Stimulated activated CD8-positive, alpha-beta memory T cell treated with anti-CD3 and anti-CD28 coated beads, Interleukin-7, amount 100 ng/mL, for 48 hours (primary cell): ENCODE measurements at regions not wholly inside any gene's neighbourhood (a gene's known extent, or its start where the extent isn't known, plus 50 kb on each side); places are given as distances from the start of the nearest gene placed in this dataset.

Experiments used
- DNase-seq, 2 donors: peaks; one replicate each; pipeline ENCODE4 v3.0.0-alpha.2; 2020; ENCODE audit warnings: low read depth in 1 of 2; ENCODE audit errors: extremely low read depth in 1 of 2

DNA sequence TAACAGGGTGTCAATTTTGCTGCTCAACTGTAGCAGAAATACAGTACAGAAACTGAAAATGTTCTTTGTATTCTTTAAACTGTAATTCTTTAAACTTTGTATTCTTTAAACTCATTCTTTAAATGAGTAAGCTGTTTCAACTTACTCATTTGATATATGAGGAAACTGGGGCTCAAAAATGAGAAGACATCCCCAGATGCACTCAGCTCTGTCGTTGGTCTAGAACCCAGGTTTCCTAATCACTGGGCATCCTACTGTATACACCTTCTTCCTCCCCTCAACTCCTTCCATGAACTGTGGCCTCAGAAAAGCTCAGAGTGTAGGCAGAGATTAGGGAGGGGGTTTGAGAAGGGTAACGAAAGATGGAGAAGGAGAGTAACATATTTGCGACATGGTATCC lies 136.5 kb upstream of the MAST4 start:
- DNase-seq, result no peak

DNA sequence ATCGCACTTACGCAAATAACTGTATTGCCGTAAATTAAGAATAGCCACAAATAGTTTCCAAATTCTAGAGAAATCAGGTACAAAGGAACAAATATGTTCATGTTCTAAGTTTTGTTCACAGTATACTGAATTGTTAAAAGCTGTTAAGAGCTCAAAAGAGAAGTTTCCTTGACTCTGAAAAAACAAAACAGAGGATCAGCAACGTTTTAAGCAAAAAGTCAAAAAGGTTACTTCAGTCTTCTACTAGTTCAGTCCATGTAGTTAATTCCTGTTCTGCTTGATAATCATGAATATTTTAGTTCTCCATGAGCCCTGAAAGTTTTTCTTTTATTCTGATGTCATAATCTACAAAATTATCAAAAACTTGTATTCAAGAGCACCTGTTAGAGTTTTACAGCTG lies 128.6 kb upstream of the MAST4 start:
- no peak for DNase-seq

DNA sequence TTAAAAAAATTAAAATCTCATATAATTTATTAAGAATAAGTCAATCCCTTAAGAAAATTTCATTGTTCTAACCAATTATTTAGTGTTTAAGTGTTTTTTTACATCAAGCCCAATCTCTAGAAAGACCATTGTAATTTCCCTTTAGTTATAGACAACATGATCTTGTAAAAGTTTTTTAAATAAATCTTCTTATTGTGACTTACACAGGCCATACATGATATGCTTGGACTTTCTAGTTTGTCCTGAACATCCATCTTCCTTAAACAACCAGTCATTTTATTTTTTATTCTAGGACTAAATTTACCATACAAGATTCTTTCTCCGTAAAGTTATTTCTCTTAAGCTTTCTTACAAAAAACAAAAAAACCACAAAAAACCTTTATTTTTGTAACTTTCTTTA lies 126.5 kb upstream of the MAST4 start:
- DNase-seq, result no peak

DNA sequence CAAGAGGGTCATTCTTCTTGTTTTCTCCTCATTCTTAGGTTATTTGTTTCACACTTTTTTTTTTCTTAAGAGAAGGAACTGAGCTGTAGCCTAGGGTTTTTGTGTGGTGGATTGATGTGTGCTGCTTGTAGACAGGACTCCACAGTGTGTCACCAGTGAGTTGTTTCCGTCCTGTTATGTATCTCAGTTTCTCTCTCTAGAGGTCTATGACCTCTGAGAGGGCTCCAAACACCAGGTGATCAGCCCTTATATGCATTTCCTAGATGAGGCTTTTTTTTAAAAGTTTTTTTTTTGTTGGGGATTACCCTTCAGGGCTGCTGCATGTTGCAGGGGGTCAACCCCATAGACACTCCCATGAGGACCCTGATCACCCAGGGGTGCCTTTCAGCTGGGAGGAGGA lies 124.2 kb upstream of the MAST4 start:
- DNase-seq, result no peak

DNA sequence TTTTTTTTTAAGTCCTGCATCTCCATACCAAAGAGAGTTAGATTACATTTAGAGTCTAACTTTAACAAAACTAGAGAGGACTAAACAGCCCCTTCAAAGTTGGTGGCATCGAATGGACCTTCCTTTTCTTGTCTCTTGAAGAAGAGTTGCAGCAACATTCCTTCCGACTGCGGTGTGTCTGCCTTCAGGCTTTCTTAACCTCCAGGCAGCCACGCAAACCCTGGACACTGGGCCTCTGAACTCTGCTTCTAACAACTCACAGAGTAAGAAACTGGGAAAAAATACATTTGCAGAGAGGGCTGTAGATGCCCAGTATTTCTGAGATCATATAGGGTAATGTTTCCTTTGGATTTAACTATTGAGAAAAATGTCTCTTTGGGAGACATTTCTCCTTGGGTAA lies 120.5 kb upstream of the MAST4 start:
- DNase-seq, result no peak

DNA sequence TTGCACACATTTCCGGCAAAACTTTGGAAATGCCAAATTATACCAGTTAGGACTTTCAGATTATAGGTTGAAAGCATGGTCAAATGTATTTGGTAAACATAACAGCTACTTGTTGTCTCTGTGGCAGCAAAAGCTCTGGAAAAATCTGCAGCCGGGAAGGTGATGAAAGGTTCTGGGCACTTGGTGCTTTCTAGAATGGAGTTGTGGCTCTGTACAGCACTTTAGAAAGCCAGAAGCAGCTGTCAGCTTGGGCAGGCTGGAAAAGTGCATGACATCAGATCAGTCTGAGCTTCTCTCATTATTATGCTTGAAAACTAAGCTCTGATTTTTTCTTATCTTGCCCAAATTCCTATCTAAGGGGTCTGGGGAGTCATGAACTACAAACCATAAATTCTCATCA lies 118.6 kb upstream of the MAST4 start:
- no peak for DNase-seq

DNA sequence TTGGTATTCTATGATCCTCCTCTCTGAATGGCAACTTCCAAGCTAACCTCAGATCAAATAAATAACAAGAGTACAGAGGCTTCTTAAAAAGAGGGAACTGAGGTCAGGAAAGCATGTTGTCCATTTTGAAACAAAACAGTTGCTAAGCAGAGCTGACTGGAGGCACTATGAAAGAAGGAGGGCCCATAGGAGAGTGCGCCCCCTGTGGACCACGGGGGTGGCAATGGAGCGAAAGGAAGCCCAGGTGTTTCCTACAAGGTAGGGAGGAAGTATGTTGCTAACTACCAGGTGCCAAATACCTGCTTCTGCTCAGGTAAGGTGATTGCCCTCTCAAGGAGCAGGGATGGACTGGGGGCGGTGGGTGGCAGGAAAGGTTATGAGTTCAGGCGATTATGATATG lies 101.8 kb upstream of the MAST4 start:
- no peak for DNase-seq

DNA sequence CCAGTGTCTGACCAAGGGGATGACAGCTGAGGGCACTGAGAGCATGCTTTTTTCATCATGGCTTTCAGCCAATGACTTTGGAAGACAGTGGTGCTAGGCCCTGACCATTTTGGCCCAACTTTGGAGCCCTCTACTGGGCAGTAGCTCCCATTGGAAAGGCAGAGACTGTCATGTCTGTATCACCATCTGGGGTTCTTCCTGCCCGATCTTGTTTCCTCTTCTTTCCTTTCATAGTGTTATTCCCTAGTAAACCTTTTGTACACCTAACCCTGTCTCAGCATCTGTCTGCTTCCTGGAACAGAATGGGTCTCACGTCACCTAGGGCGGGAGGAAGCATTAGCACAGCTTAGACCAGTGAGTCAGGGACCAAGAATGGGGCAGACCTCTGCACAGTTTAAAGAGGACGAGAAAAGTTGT lies 97.4 kb upstream of the MAST4 start:
- no peak for DNase-seq

DNA sequence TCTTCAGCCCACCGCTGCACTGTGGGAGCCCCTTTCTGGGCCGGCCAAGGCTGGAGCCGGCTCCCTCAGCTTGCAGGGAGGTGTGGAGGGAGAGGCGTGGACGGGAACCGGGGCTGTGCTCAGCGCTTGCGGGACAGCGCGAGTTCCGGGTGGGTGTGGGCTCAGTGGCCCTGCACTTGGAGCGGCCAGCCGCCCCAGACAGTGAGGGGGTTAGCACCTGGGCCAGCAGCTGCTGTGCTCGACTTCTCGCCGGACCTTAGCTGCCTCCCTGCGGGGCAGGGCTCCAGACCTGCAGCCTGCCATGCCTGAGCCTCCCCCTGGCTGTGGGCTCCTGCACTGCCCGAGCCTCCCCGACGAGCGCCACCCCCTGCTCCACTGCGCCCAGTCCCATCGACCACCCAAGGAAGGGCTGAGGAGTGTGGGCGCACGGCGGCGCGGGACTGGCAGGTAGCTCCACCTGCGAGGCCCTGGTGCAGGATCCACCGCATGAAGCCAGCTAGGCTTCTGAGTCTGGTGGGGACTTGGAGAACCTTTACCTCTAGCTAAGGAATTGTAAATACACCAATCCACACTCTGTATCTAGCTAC lies 92.9 kb upstream of the MAST4 start:
- DNase-seq, result no peak

DNA sequence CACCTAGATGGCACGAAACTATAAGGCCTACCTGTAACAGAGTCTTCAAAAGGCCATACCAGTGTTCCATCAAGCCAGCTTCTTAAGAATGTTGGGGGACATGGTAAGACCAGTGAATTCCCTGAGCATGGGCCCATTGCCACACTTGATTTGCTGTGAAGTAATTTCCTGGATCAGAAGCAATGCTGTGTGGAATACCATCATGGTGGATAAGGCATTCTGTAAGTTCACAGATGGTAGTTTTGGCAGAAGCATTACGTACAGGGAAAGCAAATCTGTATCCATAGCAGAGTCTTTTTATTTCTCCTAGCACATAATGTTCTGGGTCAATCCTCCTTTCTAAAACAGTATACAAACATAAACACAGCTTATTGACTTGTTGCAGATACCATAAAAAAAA lies 89.1 kb upstream of the MAST4 start:
- no peak for DNase-seq

DNA sequence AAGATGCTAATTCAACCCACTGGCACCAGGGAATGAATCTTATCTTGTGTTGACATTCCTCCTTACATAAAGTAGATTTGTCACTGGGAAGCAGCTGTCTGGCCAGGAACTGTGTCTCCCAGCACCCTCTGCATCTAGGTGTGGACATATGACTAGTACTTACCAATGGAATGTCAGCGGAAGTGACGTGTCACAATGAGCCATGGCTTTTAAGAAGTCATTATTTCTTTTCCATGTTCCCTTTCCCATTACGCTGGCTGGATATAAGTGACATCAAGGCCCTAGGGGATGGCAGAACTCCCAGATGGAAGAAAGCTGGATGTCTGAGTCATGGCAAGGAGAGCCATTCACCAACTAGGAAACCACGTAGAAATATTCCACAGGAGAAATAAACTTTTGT lies 84.7 kb upstream of the MAST4 start:
- no peak for DNase-seq

DNA sequence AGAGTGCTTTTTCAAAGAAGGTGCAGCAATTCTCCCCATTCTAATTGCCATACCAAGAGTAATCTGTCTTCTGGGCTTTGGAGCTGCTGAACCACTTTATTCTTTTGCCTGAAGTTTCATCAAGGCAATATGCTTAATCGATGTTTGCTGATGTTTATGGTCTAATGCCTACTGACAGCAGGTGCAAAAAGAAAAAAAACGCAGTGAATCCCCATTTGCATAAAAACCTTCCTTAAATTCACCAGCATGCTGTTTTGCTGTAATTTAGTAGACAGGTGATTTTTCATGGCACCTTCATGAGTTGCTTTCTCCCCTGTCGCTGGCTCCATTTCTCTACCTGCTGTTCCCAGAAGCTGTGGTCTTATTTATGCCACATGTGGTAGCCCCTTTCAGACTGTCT lies 83.1 kb upstream of the MAST4 start:
- DNase-seq, result no peak

DNA sequence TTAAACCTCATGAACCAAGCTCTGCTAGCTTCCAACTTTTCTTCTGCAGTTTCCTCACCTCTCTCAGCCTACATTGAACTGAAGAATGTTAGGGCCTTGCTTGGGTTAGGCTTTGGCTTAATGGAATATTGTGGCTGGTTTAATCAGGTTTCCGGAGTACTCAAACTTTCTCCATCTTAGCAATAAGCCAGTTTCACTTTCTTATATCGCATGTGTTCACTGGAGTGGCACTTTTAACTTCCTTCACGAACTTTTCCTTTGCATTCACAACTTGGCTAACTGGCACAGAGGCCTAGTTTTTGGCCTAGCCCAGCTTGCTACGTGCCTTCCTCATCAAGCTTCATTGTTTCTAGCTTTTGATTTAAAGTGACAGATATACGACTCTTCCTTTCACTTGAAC lies 81.0 kb upstream of the MAST4 start:
- DNase-seq, result no peak

DNA sequence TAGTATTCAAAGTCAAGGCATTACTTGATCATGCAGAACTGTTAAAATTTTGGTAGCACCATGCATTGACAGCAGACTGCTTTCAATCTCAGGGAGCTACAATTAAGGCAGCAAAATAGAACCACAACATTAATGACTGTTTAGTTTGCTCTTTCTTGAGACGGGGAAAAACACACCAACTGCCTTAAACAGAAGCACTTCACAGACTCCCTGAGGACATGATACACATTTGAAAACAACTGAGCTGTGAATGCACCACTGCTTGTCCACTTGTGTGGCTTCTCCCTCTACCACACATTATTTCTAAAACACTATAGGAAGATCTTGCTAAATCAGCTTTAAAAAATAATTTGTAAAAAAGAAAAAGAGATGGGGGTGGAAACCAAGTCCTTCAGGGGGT lies 79.6 kb upstream of the MAST4 start:
- DNase-seq, result no peak

DNA sequence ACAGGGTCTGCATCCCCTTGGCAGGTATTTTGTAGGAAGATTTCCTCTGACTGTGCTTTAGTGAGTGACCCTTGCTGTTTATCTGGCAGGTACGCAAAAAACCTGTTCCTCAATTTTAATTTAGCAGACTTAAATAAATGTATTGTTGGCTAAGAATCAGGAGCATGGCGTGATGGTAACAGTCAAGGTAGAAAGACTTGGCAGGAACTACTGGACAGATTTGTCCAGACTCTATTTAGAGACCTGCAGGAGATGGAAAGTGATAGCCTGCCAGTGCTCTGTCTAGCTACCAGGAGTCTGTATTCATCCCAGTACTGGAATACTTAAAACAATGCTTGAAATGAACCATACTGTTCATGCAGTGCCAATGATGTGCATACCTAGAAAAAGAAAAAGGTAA lies 78.8 kb upstream of the MAST4 start:
- no peak for DNase-seq

DNA sequence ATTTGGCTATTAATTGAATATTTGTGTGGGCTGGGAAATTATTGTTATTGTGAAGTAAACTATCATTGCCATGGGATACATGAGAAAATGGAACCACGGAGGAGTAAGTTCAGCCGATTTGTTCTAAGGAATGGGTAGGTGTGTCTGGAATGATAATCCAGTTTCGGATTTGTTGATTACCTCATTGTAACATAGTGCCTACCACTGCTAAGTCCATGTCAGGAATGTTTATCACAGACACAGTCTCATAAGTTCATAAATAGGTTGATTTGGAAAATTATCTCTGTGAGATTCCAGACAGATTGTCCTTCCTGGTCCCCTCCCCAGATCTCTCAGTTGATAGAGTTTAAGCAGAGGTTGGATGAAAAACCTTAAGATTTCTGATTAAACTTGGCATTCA lies 78.1 kb upstream of the MAST4 start:
- DNase-seq, result no peak

DNA sequence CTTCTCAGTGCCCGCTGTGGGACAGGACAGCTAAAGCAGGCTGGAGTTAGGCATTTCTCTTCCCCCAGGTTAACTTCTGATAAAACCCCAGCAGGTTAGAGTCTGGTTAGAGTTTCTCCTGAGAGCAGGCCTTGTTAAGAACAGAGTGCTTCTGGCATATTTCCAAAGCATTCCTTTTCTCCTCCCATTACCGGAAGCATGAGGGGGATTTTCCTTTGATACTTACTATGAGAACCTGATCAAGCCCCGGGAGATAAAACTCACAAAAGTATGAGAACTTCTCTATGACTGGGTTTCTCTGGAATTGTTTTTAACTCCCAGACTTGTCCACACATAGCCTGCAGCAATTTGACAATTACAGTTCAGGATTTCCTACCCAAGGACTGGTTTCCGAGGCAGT lies 77.4 kb upstream of the MAST4 start:
- DNase-seq, result no peak

DNA sequence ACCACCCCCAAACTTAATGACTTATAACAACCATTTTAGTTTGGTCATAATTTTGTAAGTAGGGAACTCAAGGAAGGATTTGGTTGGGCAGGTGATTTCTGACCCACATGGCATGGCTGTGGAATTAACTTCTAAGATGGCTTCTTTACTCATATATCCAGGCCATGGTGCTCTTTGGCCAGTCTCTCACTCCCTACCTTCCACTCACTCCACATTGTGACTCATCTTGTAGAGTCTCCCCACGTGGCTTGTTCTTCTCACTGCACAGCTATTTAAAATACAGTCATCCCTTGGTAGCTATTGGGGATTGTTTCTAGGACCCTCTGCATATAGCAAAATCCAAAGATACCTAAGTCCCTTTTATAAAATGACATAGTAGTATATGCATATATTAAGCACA lies 76.6 kb upstream of the MAST4 start:
- DNase-seq, result no peak

DNA sequence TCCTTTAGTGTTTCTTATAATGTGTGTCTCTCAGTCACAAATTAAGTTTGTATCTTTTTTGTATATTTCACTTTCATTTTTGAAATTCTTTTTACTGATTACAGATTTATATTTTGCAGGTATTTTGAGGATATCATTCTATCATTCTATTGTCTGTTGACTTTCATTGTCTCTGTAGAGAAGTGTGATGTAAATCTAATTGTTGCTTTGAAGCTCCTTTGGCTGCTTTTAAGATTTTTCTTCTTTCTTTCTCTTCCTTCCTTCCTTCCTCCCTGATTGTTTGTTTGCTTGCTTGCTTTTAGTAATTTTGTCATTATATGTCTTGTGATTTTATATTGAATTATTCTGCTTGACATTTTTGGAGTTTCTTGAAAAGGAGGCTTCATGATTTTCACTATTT lies 75.3 kb upstream of the MAST4 start:
- DNase-seq, result no peak

DNA sequence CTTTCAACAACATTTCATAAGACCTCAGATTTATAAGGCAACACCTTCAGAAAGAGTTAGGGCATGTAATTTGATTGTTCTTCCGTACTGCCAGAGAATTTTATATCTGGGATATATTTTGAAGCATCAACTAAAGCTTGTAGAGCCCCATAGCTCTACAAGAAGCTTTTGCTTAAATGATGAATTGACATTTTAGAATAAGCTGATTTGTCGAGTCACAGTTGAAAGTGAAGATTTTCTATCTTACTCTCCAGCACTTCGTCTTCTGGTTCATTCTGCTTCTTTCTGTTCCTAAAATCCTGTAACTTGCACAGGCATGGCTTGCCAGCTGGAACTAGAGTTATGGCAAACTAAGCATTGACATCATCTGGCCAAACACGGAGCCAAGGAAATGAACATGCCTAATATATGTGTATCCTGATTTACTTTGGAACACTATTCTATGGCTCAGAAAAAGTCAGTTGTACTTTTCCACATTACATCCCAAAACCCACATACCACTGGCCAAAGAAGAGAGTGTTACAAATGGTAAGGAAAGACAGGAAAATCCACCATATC lies 68.6 kb upstream of the MAST4 start:
- DNase-seq, result no peak

DNA sequence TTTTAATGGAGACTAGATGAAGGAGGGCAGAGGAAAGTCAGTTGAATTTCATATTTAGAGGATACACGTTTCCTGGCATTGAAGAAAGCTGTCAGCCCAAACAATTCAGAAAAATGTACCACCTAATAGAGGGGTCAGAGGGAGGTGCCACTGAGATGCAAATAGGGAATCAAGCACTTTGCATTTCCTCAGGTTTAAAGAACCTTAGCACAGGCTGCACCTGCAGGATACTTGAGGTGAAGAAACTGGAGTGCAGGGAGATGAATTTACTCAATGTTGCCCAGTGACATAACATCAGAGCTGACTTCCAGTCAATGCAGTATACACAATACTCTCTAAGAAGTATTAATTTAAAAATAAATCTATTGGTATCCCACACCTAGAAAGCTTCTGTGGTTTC lies 67.0 kb upstream of the MAST4 start:
- no peak for DNase-seq

DNA sequence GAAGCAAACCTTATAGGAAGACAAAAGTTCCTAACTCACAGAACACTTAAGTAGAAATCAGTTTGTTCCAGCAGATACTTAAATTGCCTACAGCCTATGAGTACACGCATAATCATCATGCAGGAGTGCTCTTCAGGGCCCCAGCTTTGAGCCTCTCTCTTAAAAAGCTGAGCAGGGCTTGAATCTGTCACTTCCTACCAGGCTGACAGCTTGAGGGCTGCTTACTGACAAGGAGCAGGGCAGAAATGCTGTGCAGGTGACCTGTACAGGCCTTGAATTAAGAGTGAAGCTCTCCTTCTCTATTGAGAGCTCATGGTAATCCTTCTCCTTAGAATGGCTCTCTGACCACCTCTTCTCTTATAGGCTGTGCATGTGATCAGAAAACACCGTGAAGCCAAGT lies 66.5 kb upstream of the MAST4 start:
- DNase-seq, result no peak

DNA sequence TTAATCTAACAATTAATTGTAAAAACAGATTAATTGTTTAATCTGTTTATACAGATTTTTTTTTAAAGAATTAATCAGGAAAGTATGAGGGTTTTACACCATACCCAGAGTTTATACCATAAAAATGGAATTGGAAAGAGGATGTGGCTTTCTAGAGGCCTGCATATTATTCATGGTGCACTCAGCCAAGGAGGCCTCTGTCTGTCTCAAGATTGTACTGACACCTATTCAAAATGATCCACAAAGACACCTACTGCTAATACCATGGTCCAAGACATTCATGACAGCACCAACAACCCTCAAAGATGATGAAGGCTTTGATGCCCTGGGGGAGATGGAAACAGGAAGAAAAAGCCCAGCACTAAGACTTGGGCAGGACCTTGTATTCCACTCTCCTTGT lies 58.1 kb upstream of the MAST4 start:
- DNase-seq, result no peak

DNA sequence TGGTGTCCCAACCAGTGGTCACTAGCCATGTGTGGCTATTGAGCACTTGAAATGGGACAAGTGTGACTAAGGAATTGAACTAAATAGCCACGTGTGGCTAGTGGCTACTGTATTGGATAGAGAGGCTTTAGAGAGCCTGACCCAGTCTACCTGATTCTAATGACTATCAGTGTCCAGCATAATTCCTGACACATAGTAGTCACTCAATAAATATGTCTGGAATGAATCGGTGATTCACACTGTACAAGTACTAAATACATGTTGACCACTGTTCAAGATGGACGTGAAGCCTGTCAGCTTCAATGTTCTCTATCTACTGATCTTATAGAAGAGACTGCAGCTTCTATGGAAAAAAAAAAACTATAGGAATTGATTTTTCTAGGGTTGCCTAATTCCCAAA lies 57.7 kb upstream of the MAST4 start:
- DNase-seq, result no peak
